ENCODE measurements at regions not wholly inside any gene's neighbourhood (a gene's known extent, or its start where the extent isn't known, plus 50 kb on each side); places are given as distances from the start of the nearest gene placed in this dataset.

DNA sequence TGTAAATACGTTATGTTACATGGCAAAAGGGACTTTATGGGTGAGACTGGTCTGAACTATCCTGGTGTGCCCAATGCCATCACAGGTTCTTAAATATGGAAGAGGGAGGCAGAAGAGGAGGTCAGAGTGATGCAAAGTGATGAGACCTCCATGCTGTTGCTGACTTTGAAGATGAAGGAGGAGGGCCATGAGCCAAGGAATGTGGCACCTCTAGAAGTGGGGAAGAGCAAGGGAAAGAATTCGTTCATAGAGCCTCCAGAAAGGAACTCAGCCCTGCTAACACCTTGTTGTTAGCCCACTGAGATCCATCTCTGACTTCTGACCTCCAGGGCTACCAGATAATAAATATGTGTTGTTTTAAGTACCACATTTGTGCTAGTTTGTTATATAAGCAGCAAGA is 462.0 kb downstream of the RPS6KC1 start:
- no peaks in the 10 kb centered on the region for H4K20me1 ChIP-seq (ENCODE audit: insufficient read depth, low read length)
- H3K9ac ChIP-seq (ENCODE audit: low read depth, low read length), result no peak overlapping the region
- no peak overlapping the region for H3K14ac ChIP-seq (replicated peaks; ENCODE audit: low read depth, low read length)
- ChIA-PET CTCF (no interaction called here), POLR2A (ENCODE audit: unreplicated experiment) (no interaction called here)
- H2BK120ac ChIP-seq (ENCODE audit: low read depth, low read length), result no peak overlapping the region
- no peak overlapping the region for H3K27ac ChIP-seq (ENCODE audit: insufficient read depth, low read length)
- H4K5ac ChIP-seq (ENCODE audit: low read depth, low read length), result no peak overlapping the region
- no peaks in the 10 kb centered on the region for H3K9me3 ChIP-seq (ENCODE audit: control insufficient read depth, insufficient read depth, low read length)
- H3K56ac ChIP-seq (ENCODE audit: extremely low read depth, insufficient read depth, low read length), result no peak overlapping the region
- H3K18ac ChIP-seq (ENCODE audit: low read depth, low read length), result no peak overlapping the region
- H3K9me1 ChIP-seq (ENCODE audit: insufficient read depth, low read length), result no peaks in the 10 kb centered on the region
- H2AK9ac ChIP-seq (replicated peaks; ENCODE audit: low read depth, low read length, poor library complexity), result no peak overlapping the region
- dilution Hi-C loops (cut with HindIII; ENCODE audit: low sequenced_read_pairs, unreplicated experiment) (no loop called here), intact Hi-C loops (cut with micrococcal nuclease) (no loop called here), in situ Hi-C loops (cut with MboI; ENCODE audit: low sequenced_read_pairs) (no loop called here)
- no peak overlapping the region for H2BK20ac ChIP-seq (ENCODE audit: low read depth, low read length)
- ATAC-seq (ENCODE audit: low read depth), result no peak
- no peak overlapping the region for H2AFZ ChIP-seq (replicated peaks; ENCODE audit: low read length, poor library complexity)
- H4K91ac ChIP-seq (ENCODE audit: insufficient read depth, low read depth, low read length), result no peak overlapping the region
- H3K4me2 ChIP-seq (ENCODE audit: low read depth, low read length), result no peak overlapping the region
- no TSS peak for BruUV-seq (replicated peaks)
- H4K8ac ChIP-seq (ENCODE audit: low read depth in 2 of 2, low read length in 2 of 2), result no peak overlapping the region
- no peak for TF ChIP-seq BHLHE40 (IDR thresholded peaks at IDR 0.05; ENCODE audit: low read depth, low read length)
- no peak for TF ChIP-seq NFE2L2 (IDR thresholded peaks at IDR 0.05; ENCODE audit: low read depth, low read length)
- no peak for TF ChIP-seq RAD21 (IDR thresholded peaks at IDR 0.05; ENCODE audit: low read length)
- TF ChIP-seq RCOR1 (IDR thresholded peaks at IDR 0.05; ENCODE audit: insufficient replicate concordance, low read length), result no peak
- TF ChIP-seq, protein P1, sequence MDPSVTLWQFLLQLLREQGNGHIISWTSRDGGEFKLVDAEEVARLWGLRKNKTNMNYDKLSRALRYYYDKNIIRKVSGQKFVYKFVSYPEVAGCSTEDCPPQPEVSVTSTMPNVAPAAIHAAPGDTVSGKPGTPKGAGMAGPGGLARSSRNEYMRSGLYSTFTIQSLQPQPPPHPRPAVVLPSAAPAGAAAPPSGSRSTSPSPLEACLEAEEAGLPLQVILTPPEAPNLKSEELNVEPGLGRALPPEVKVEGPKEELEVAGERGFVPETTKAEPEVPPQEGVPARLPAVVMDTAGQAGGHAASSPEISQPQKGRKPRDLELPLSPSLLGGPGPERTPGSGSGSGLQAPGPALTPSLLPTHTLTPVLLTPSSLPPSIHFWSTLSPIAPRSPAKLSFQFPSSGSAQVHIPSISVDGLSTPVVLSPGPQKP (IDR thresholded peaks at IDR 0.05; ENCODE audit: borderline replicate concordance, low read depth, low read length), result no peak
- no peak for TF ChIP-seq SMC3 (IDR thresholded peaks at IDR 0.05; ENCODE audit: low read depth, low read length)
- TF ChIP-seq FOS (IDR thresholded peaks at IDR 0.05; ENCODE audit: low read depth, low read length), result no peak
- TF ChIP-seq, protein P2, sequence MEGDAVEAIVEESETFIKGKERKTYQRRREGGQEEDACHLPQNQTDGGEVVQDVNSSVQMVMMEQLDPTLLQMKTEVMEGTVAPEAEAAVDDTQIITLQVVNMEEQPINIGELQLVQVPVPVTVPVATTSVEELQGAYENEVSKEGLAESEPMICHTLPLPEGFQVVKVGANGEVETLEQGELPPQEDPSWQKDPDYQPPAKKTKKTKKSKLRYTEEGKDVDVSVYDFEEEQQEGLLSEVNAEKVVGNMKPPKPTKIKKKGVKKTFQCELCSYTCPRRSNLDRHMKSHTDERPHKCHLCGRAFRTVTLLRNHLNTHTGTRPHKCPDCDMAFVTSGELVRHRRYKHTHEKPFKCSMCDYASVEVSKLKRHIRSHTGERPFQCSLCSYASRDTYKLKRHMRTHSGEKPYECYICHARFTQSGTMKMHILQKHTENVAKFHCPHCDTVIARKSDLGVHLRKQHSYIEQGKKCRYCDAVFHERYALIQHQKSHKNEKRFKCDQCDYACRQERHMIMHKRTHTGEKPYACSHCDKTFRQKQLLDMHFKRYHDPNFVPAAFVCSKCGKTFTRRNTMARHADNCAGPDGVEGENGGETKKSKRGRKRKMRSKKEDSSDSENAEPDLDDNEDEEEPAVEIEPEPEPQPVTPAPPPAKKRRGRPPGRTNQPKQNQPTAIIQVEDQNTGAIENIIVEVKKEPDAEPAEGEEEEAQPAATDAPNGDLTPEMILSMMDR (conservative IDR thresholded peaks at IDR 0.05; ENCODE audit: low read depth, low read length), result no peak
- TF ChIP-seq MAZ (IDR thresholded peaks at IDR 0.05; ENCODE audit: borderline replicate concordance, low read depth, low read length), result no peak
- TF ChIP-seq RFX5 (IDR thresholded peaks at IDR 0.05; ENCODE audit: low read depth, low read length), result no peak
- TF ChIP-seq MAFK (IDR thresholded peaks at IDR 0.05; ENCODE audit: low read depth, low read length), result no peak
- no peak for TF ChIP-seq MXI1 (IDR thresholded peaks at IDR 0.05; ENCODE audit: borderline replicate concordance, low read depth, low read length)
- TF ChIP-seq, protein P3, sequence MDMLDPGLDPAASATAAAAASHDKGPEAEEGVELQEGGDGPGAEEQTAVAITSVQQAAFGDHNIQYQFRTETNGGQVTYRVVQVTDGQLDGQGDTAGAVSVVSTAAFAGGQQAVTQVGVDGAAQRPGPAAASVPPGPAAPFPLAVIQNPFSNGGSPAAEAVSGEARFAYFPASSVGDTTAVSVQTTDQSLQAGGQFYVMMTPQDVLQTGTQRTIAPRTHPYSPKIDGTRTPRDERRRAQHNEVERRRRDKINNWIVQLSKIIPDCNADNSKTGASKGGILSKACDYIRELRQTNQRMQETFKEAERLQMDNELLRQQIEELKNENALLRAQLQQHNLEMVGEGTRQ (IDR thresholded peaks at IDR 0.05; ENCODE audit: low read depth, low read length), result no peak
- TF ChIP-seq CEBPB (IDR thresholded peaks at IDR 0.05; ENCODE audit: low read depth, low read length), result no peak
- no peak for TF ChIP-seq POLR2A (IDR thresholded peaks at IDR 0.05; ENCODE audit: low read depth, low read length)
- TF ChIP-seq CHD1 (IDR thresholded peaks at IDR 0.05; ENCODE audit: low read depth, low read length), result no peak
- H3K23ac ChIP-seq (ENCODE audit: low read depth, low read length), result no peak overlapping the region
- H3K4ac ChIP-seq (ENCODE audit: low read depth, low read length), result no peak overlapping the region
- no peak for DNase-seq
- no peaks in the 10 kb centered on the region for H3K36me3 ChIP-seq (ENCODE audit: control insufficient read depth, insufficient read depth, low read length)
- WGBS, 2 experiments (ENCODE audit: extremely low coverage in 2 of 2, insufficient read length in 1 of 2), result no CpG with 5 or more reads among the region's 2 CpGs
- H2BK5ac ChIP-seq (ENCODE audit: low read depth, low read length, poor library complexity, severe bottlenecking), result no peak overlapping the region
- H3K4me1 ChIP-seq (ENCODE audit: control insufficient read depth, insufficient read depth, low read length), result no peaks in the 10 kb centered on the region
- no peak overlapping the region for H2AK5ac ChIP-seq (ENCODE audit: low read depth, low read length)
- no peak overlapping the region for H2BK15ac ChIP-seq (ENCODE audit: low read depth, low read length)
- no peaks in the 10 kb centered on the region for H3K27me3 ChIP-seq (ENCODE audit: control insufficient read depth, insufficient read depth, low read length)
- no peak overlapping the region for H3K4me3 ChIP-seq (ENCODE audit: insufficient read depth, low read depth, low read length)
- H3K79me1 ChIP-seq (ENCODE audit: low read depth in 1 of 2, low read length in 2 of 2), result no peaks in the 10 kb centered on the region

Data from IMR-90 (cell line).